ENCODE measurements at regions not wholly inside any gene's neighbourhood (a gene's known extent, or its start where the extent isn't known, plus 50 kb on each side); places are given as distances from the start of the nearest gene placed in this dataset.

DNA sequence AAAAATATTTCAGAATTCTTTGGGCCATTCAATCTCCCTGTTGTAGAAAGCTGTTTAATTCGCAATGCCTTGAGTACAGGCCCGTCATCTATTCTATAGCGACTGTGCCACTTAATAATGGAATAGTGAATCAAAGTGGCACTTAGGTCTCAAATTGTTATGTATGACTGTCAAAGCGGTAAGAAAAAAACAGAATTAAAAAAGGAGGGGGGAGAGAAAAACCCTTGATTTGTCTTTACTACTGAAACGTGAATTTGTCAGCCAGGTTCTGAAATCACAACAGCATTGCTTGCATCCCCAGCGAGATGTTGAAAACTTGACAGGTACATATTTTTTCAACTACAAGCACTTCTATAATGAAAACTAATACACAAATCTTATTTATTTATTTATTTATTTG, 320.9 kb downstream of the TFEC start:
- intact Hi-C loops (cut with DNase I) = no loop called here
- no peaks in the 10 kb centered on the region for H3K9me3 ChIP-seq
- TF ChIP-seq POLR2A (IDR thresholded peaks at IDR 0.05; ENCODE audit: low read depth) = no peak
- no peaks in the 10 kb centered on the region for H3K27me3 ChIP-seq
- WGBS = 89% methylated on average over 6 of the region's 6 CpGs
- no peak for DNase-seq (ENCODE audit: extremely low spot score)
- no peaks in the 10 kb centered on the region for H3K4me1 ChIP-seq
- no peaks in the 10 kb centered on the region for H3K36me3 ChIP-seq
- no peak overlapping the region for H3K27ac ChIP-seq (replicated peaks in 1 of 4)
- H3K4me3 ChIP-seq = no peak overlapping the region

DNA sequence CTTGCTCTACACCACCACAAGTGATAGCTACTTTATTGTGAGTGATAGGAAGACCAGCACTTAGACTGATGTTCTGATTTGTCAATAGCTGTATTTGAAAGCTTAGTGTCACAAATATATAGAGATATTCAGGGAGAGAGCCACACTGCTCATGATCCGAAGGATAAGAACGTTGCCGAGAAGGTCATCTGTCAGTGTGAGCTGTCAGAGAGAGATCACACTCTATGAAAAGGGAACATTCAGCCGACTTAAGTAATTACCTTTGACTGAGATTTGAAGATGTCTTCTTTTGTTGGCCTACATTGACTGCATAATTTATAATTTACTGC, 322.6 kb downstream of the TFEC start:
- Histone ChIP-seq H3K9me3 (no peaks in the 10 kb centered on the region), H3K4me3 (no peak overlapping the region), H3K4me1 (no peaks in the 10 kb centered on the region), H3K36me3 (no peaks in the 10 kb centered on the region), H3K27me3 (no peaks in the 10 kb centered on the region), H3K27ac (replicated peaks in 1 of 4) (no peak overlapping the region)
- WGBS = 87% methylated on average over 4 of the region's 4 CpGs
- intact Hi-C loops (cut with DNase I) = no loop called here
- DNase-seq (ENCODE audit: extremely low spot score) = no peak
- no peak for TF ChIP-seq POLR2AphosphoS5 (IDR thresholded peaks at IDR 0.05)

DNA sequence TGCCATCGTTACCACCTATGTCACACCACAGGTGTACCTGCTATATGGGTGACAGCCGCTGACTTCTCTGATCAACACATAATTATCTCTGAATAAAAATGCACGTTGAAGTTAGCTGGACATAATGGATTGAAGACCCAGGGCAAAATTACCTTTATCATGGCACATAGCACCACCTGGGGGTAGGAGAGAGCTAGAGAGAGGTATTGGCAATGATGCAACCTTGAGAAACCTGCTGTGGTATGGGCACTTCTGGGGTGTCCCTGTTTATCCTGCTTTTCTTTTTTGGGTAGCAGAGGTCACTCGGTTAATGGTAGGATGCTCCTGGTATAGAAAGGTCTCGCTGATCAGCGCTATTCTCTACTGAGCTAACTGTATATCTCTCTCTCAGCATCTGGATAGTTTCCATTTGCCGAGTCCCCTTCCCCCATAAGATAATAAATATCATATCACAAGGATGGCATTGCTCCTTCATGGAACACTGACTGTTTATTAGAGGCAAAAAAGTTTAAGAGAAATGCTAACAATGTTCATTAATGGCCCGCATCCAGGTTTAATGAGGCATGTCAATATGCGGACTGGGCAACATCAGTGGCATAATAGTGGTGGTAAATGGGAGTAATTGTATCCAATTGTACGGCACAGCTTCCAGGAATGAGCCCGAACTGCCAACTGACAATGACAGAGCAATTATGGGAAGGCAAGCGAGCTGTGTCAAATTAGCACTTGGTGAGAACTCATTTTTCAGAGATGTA, 323.1 kb downstream of the TFEC start:
- no peaks in the 10 kb centered on the region for H3K36me3 ChIP-seq
- H3K27me3 ChIP-seq = no peaks in the 10 kb centered on the region
- no peaks in the 10 kb centered on the region for H3K4me1 ChIP-seq
- 77% methylated on average over 12 of the region's 12 CpGs for WGBS
- intact Hi-C loops (cut with DNase I) = no loop called here
- no peaks in the 10 kb centered on the region for H3K9me3 ChIP-seq
- no peak for TF ChIP-seq EP300 (IDR thresholded peaks at IDR 0.05)
- TF ChIP-seq POLR2AphosphoS5 (IDR thresholded peaks at IDR 0.05) = no peak
- TF ChIP-seq, protein P1, sequence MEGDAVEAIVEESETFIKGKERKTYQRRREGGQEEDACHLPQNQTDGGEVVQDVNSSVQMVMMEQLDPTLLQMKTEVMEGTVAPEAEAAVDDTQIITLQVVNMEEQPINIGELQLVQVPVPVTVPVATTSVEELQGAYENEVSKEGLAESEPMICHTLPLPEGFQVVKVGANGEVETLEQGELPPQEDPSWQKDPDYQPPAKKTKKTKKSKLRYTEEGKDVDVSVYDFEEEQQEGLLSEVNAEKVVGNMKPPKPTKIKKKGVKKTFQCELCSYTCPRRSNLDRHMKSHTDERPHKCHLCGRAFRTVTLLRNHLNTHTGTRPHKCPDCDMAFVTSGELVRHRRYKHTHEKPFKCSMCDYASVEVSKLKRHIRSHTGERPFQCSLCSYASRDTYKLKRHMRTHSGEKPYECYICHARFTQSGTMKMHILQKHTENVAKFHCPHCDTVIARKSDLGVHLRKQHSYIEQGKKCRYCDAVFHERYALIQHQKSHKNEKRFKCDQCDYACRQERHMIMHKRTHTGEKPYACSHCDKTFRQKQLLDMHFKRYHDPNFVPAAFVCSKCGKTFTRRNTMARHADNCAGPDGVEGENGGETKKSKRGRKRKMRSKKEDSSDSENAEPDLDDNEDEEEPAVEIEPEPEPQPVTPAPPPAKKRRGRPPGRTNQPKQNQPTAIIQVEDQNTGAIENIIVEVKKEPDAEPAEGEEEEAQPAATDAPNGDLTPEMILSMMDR (IDR thresholded peaks at IDR 0.05) = peak in 1 of 3 experiments; percentile 5
- TF ChIP-seq POLR2A (IDR thresholded peaks at IDR 0.05; ENCODE audit: low read depth) = no peak
- DNase-seq (ENCODE audit: extremely low spot score) = no peak
- no peak overlapping the region for H3K4me3 ChIP-seq
- no peak overlapping the region for H3K27ac ChIP-seq (replicated peaks in 1 of 4)

DNA sequence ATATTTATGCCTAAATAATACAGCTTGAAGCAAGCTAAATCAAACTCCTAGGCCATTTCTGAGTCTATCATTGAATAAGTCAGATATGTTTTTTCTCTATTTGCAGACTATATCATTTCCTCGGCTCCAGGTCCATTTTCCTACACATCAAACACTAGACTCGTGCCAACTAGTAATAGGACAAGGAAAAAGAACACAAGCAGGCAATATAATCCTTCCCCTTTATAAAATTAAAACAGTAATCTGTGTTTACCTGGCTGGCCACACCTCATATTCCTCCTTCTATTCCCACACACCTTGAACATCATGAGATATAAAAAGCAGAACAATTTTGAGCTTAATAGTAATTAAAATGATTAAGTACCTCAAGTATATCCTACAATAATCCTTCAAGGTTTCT, 325.7 kb downstream of the TFEC start:
- Histone ChIP-seq H3K4me3 (no peak overlapping the region), H3K9me3 (no peaks in the 10 kb centered on the region), H3K27me3 (no peaks in the 10 kb centered on the region), H3K27ac (replicated peaks in 1 of 4) (no peak overlapping the region), H3K4me1 (no peaks in the 10 kb centered on the region), H3K36me3 (no peaks in the 10 kb centered on the region)
- 74% methylated on average over 2 of the region's 2 CpGs for WGBS
- DNase-seq (ENCODE audit: extremely low spot score) = no peak
- intact Hi-C loops (cut with DNase I) = no loop called here
- TF ChIP-seq EP300 (IDR thresholded peaks at IDR 0.05) (no peak), POLR2A (IDR thresholded peaks at IDR 0.05; ENCODE audit: low read depth) (no peak), POLR2AphosphoS5 (IDR thresholded peaks at IDR 0.05) (no peak)
- TF ChIP-seq, protein P1 (IDR thresholded peaks at IDR 0.05) = no peak

DNA sequence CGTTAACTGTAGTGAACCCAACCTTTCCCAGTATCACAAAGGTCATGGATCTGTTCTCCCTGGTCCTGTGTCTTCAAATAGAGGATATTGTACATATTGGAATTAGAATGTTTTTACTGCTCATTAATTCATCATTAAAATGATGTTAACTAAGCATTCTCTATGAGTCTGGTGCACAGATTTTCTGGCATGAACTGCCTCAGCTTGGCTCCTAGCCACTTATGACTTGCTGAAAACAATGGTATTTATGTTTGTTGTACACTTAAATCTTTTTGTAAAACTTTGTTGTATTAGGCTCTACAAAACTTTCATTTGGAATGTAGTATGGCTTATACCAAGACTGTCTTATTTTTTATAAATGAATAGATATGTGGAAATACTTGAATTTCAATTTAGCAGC, 329.4 kb downstream of the TFEC start:
- TF ChIP-seq EP300 (IDR thresholded peaks at IDR 0.05) (no peak), POLR2A (IDR thresholded peaks at IDR 0.05; ENCODE audit: low read depth) (no peak), POLR2AphosphoS5 (IDR thresholded peaks at IDR 0.05) (no peak)
- TF ChIP-seq, protein P1 (IDR thresholded peaks at IDR 0.05) = no peak
- no peak for DNase-seq (ENCODE audit: extremely low spot score)
- H3K27me3 ChIP-seq = no peaks in the 10 kb centered on the region
- no peak overlapping the region for H3K4me3 ChIP-seq
- H3K36me3 ChIP-seq = no peaks in the 10 kb centered on the region
- no peak overlapping the region for H3K27ac ChIP-seq (replicated peaks in 1 of 4)
- H3K9me3 ChIP-seq = no peaks in the 10 kb centered on the region
- intact Hi-C loops (cut with DNase I) = no loop called here
- H3K4me1 ChIP-seq = no peaks in the 10 kb centered on the region
- 89% methylated on average over 1 of the region's 1 CpG for WGBS

DNA sequence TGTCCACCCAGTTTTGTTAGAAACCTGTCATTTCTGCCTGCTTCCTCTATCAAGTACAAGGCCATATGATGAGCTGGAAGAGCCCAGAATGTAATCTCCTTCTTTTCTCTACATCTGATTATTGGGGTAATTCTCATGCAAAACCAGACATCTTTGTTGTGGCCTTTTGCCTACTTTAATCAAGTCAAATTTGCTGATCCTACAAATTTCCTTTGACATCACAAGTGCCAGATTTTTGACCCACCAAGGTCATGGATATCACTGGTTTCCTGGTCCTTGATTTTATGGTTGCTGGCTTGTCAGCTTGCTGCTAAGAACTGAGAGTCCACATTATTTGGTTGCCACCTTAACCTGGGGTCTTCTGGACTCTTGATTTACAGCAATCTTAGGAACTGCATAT, 336.1 kb downstream of the TFEC start:
- Histone ChIP-seq H3K4me1 (no peaks in the 10 kb centered on the region), H3K27ac (replicated peaks in 1 of 4) (no peak overlapping the region), H3K27me3 (no peaks in the 10 kb centered on the region), H3K36me3 (no peaks in the 10 kb centered on the region), H3K4me3 (no peak overlapping the region), H3K9me3 (no peaks in the 10 kb centered on the region)
- TF ChIP-seq POLR2AphosphoS5 (IDR thresholded peaks at IDR 0.05) (no peak), POLR2A (IDR thresholded peaks at IDR 0.05; ENCODE audit: low read depth) (no peak), EP300 (IDR thresholded peaks at IDR 0.05) (no peak)
- TF ChIP-seq, protein P1 (IDR thresholded peaks at IDR 0.05) = no peak
- no peak for DNase-seq (ENCODE audit: extremely low spot score)
- intact Hi-C loops (cut with DNase I) = no loop called here
